GM19239 (cell line): ENCODE measurements at regions not wholly inside any gene's neighbourhood (a gene's known extent, or its start where the extent isn't known, plus 50 kb on each side); places are given as distances from the start of the nearest gene placed in this dataset.

ENCODE experiments used
- DNase-seq: peaks from one replicate; pipeline ENCODE4 v3.0.0; 2011; ENCODE audit warnings: low spot score; ENCODE audit not compliant: insufficient read length
- FAIRE-seq: peaks from 2 replicates; lab custom pipeline; 2011; peaks lifted over from hg19 to GRCh38; lab: Jason Lieb, UNC

DNA sequence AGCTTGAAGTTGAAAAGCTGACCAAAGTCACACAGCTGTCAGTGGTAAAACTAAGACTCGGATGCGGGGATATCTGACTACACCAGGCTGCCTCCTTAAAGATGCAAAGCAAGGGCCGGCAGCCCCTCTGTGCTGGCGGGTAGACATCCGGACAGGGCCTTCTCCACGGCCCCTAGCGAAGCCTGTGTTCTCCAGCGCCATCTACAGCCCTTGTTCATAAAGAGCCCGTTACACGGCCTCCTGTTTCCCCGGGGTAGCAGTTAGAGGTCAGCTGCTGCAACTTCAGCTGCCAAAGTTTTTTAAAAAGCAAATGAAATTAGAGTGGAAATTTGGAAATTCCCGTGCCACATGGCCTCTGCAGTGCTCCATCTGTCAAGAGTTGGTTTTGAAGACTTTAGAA lies 383.0 kb downstream of the TBL1XR1 start:
- peak; percentile 23 for DNase-seq

DNA sequence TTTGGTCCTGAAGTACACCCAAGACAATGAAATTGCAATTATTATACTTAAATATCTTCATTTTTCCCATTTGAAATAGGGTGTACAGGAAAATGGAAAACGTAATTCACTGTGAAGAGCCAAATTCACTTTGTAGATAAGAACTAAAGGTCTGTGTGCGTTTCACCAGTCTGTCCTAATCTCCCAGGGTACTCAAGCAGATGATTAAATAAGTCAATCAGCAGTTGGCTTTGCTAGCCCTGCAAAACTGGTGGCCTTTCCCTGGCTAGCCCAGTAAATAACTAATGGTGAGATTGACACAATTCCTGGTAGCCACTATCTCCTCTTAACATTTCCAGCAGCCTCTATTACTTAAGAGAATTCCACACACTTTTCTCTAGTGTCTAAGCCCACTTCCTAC lies 389.3 kb downstream of the TBL1XR1 start:
- no peak for DNase-seq
- FAIRE-seq = no peak

More for the DNA sequence above, 383.0 kb downstream of the TBL1XR1 start:
- FAIRE-seq = no peak

DNA sequence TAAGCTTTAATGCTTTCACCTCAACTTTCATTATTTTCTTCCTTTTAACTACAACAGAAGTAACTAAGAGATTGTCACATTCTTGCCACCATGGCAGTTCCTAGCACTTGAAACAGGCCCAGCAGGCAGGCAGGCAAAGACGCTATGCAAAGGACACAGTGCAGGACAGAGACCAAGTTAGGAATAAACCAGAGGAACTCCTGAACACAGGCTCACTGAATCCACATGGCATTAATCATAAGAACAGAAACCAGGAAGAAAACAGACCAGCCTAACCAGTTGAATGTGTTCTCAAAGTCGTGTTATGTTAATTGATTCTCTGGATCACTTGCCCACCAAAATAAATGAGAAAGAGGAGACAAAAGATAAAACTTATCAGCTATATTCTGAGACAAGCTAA lies 397.6 kb downstream of the TBL1XR1 start:
- FAIRE-seq (no peak), DNase-seq (no peak)

DNA sequence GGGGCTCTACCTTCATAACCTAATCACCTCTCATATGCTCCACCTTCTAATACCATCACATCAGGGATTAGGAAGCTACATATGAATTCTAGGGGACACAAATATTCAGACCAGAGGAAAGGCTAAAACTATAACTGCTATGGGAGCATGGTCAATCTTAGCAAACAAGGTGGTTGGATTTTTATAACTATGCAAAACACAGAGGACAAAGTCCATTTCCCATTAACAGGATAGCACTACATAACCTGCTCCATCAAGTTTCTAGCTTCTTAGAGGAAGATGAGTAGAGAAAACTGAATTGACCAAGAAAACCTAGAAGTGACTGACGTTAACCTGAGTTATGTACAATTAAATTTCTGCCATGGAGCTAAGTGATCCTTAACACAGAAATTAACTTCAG lies 398.6 kb downstream of the TBL1XR1 start:
- FAIRE-seq = no peak

DNA sequence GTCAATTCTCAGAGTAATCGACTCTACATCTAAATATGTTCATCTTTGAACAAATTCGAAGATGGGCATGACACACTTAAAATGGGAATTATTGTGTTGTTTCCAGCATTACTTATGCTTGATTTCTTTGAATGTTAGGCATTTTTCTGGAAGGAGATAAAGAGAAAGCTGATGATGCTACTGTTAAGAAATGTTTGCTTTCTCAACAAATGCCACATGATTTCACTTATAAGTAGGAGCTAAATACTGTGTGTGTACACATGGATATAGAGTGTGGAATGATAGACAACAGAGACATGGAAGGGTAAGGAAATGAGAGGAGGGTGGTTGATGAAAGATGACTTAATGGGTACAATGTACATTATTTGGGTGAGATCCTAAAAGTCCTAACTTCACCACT lies 400.9 kb downstream of the TBL1XR1 start:
- DNase-seq (no peak), FAIRE-seq (no peak)

More for the DNA sequence above, 398.6 kb downstream of the TBL1XR1 start:
- no peak for DNase-seq

DNA sequence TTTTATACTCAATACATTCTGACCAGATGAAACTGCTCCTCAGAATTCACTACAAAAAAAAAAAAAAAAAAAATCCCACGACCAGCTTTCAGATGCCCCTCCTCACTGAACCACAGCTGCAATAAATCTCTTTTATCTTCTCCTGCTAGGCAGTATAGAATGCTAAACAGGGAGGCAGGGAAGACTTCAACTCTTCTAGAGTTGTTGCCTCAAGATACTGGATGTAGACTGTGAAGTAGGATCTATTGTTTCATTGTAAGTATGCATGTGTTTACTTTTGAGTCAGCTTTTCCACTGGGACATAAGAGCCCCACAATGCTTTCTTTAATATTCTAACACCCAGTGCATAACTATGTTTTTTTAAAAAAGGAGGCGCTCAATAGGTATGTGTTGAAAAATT lies 401.4 kb downstream of the TBL1XR1 start:
- FAIRE-seq = no peak
- DNase-seq = no peak

DNA sequence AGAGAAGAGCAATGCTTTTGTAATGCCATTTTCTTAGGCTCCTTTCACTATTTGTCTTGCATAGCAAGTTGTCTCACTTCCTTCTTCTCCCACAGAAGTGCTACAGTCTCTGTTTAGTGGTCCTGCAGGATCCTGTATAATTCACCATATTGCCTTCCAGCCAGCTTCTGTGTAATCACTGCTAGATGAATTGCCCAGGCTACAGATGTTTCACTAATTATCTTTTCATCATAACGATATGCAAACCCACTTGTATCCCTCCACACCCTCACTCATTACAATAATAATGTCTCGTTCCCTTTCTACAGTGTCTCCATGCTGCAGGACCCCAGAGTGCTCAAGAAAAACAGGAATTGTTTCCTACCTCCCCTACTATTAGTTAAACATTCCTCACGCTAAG lies 402.9 kb downstream of the TBL1XR1 start:
- no peak for FAIRE-seq
- no peak for DNase-seq

DNA sequence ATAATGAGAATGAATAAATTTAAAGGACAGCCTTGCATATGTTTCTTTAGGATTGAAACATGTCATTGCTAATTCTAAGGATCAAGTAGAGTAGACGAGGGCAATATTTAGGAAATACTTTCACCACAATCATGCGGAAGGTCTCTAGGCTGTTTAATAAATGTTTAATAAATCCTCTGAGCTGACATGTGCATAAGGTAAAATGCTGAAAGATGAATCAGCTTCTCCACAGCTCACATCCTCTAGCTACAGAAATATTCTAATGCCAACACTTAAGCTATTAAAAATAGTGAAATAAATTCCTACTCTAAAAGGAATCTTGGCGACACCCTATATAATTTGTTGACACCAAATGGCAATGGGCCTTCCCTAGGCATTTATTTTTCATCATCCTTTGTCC lies 407.3 kb downstream of the TBL1XR1 start:
- FAIRE-seq (no peak), DNase-seq (no peak)

DNA sequence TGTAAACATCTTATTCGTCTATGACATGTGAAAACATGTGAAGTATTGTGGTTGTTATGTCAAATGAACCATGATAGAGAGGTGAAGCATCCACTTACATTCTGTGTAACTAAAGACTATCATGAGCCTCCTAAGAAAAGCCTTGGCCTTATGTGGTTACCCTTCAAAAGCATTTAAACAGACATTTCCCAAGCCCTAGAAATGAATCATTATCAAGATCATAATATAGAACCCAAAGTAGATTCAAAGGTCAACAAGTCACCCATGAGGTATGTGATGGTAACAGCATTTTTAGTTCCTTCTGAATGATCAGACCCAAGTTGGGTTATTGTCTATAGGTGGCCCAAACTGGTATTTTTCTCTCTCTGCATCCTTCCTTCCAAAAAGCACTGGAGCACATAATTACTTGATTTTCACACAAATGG lies 408.0 kb downstream of the TBL1XR1 start:
- DNase-seq = no peak
- FAIRE-seq = no peak

DNA sequence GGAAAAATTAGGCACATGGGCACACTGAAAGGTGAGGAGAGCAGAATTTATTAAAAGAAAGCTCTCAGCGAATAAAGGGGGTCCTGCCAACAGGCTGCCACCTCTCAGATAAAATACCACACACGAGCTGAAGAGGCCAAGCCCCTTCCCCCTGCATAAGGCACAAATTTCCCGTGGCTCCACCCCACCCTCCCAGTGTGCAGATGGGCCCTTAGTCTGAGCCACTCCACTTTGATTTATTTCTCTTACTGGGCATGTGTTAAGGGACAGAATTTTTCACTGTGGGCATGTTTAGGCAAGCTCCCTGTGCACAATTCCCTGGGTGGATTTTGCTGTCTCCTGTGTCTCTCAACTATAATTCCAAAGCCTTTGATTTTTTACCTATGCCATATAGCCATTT lies 409.8 kb downstream of the TBL1XR1 start:
- FAIRE-seq (no peak), DNase-seq (no peak)

DNA sequence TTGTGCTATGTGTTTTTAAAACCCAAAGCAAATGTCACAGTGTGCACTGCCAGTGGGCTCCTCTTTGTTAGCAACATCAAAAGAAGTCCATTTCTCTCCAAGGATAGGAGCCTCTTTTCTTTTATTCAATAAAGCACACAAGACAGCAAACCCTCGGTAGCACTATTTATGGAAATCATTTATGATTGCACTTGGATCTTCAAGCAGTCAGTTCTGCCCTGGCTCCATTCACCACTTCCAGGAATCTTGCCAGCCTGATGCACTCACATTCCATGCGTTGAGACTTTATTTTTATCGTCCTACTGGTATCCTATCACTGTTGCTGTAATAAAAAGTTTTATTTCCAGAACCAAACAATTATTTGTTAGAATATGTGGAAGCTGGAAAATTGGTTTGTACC lies 412.1 kb downstream of the TBL1XR1 start:
- FAIRE-seq = no peak
- DNase-seq = no peak

DNA sequence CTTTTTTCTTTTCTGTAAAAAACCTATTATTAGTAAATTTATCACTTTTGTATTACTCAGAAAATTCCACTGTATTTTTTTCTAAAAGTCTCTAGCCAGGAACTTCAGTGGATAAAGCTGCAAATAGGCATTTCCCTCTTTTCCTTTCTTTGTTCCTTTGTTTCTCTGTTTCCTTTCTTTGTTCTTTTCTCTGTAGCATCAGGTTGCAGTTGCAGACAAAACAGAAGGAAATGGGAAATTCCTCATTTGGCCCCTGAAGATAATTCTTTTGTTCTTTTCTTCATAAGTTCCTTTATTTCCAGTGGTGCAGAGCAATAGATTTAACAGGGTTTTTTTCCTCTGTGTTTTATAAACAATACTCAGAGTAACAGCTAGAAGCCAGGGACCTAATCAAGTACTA lies 416.5 kb downstream of the TBL1XR1 start:
- no peak for DNase-seq
- no peak for FAIRE-seq

DNA sequence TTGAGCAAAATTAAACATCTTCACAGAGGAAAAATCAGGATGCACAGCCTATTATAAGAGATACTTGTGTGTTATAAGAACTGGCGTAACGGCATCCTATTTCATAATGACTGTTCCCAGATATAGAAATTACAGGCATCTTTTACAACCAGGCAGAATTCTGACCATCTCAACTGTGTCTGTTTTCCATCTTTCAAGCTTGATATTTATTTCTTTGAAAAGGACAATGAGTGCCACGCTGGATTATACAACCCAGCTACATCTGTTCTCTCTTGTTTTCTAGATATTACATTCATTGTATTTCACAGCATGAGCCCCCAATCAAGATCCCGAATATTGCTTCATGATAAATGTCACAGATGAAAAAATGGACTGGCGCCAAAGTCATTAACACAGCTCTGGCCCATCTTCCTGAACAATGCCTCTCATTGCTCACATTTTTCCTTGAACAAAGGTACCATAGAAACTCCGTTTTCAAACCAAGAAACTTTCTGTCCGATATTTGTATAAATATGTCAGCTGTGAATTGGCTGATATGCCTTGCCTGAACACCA lies 420.6 kb downstream of the TBL1XR1 start:
- FAIRE-seq (no peak), DNase-seq (no peak)

DNA sequence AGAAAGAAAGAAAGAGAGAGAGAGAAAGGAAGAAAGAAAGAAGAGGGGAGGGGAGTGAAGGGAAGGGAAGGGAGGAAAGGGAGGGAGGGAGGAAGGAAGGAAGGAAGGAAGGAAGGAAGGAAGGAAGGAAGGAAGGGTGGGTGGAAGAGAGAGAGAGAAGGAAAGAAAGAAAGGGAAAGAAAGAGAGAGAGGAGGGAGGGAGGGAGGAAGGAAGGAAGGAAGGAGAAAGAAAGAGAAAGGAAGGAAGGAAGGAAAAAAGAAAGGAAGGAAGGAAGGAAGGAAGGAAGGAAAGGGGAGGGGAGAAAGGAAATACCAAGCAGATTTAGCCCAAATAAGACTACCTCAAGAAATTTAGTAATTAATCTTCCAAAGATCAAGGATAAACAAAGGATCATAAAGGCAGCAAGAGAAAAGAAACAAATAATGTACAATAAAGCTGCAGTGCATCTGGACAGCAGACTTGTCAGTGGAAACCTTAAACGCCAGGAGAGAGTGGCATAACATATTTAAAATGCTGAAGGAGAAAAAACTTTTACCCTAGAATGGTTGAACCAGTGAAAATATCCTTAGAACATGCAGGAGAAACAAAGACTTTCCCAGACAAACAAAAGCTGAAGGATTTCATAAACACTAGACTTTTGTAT lies 427.6 kb downstream of the TBL1XR1 start:
- FAIRE-seq = no peak

DNA sequence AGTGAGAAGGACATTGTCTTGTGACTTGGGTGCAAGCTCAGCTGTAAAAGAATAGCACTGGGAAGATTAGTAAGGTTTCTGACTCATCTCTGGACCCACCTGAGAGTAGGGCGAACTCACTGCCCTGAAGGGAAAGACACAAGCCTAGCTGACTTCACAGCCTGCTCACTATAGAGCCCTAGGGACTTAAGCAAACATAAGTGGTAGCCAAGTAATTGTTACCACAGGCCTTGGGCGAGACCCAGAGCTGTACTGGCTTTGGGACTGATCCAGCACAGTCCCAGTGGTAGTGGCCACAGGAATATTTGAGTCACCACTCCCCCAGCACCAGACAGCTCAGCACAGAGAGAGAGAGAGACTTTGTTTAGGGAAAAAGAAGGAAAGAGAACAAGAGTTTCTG lies 429.9 kb downstream of the TBL1XR1 start:
- DNase-seq (no peak), FAIRE-seq (no peak)

More for the DNA sequence above, 427.6 kb downstream of the TBL1XR1 start:
- DNase-seq = no peak

DNA sequence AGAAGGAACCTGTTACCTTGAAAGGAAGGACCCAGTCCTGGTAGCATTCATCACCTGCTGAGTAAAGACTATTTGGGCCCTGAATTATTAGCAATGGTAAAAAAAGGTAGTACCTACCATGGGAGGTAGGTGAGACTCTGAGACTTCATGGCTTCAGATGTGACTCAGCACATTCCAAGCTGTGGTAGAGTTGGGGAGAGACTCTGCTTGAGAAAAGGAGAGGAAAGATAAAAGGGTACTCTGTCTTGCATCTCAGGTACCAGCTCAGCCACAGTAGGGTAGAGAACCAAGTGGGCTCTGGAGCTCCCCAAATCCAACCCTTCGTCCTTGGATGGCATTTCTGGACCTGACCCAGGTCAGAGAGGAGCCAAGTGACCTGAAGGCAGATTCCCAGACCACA lies 430.4 kb downstream of the TBL1XR1 start:
- no peak for FAIRE-seq
- DNase-seq = no peak

DNA sequence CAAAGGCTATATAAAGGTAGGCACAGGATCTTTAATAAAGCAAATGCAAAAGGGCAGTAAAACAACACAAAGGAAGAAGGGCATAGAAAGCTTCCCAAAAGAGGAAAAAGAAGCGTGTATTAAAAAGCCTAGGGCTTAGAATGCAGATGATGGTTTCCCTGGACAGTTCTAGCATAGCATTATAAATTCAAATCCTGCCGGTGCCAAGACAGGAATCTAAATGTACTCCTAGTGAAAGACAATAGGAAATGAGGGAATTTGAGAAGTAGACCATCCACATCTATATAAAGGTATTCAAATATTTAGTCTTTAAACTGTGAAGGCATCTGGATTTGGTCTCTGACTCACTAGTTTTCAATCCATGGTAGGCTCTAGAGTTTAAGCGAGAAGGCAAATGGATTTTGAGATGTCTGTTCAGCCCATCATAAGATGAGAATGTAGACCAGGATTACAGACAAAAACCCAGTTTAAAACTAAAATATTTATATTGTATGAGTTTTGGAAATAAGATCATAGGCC lies 431.8 kb downstream of the TBL1XR1 start:
- DNase-seq (no peak), FAIRE-seq (no peak)

DNA sequence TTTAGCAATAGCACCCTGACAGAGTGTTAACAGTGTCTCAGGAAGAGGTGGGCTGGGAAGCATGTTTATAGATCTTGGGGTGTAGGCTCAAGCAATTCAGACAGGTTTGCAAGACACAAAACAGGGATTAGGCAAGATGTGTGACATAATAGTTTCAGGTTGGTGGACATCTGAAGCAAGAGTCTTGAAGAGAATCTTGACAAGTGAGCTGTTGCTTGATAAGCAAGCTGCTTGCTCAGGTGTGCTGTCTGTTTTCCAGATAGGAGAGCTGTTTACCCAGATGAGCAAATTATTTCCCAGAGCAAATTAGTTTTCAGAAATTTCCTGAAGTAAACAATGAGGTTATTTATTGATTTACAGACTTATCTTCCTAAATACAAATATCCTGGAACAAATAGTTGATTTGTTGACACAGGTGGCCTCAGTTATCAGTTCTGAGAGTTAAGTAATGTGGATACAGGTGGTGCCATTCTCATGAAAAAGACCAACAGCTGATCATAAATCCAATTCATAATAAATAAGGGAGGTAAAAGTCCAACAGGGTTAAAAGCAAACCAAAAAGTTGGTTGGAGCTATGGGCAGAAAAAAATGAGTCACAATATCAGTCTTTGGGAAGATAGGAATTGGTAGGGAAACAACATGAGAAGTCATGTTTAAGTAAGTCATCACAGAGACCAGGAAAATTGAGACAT lies 437.3 kb downstream of the TBL1XR1 start:
- DNase-seq = no peak
- FAIRE-seq = no peak

DNA sequence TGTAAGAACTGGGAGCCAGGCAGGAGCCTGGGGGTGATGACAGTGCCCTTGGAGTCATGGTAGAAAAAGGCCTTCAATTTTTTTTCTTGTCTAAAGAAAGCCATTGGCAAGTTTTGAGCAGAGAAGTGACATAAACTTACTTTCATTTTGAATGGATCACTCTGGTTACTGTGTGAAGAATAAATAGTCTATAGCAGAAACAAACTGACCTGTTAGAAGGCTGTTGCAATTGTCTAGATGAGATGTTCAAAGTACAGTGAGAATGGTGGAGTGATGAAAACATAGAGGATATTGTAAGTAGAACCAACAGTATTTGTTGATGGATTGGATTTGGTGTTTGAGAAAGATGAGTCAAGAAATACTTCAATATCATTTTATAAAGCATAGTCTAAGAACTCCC lies 439.9 kb downstream of the TBL1XR1 start:
- FAIRE-seq (peak; percentile 26), DNase-seq (no peak)

DNA sequence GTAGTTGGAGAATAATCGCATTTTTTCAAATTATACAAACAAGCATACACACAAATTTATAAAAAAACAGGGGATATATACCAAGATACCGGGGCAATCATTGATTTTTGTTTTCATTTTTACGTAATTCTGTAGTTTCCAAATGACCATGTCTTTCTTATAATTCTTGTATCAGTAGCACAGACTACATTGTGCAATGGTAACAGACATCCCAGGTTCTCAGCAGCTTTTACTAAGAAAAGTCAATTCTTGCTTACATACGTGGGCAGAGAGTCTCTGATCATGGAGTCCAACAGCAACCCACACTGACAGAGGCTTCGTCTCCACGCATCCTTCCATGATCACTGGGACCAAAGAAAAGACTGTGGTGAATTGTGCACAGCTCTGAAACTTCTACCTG lies 441.3 kb downstream of the TBL1XR1 start:
- DNase-seq = no peak
- no peak for FAIRE-seq

DNA sequence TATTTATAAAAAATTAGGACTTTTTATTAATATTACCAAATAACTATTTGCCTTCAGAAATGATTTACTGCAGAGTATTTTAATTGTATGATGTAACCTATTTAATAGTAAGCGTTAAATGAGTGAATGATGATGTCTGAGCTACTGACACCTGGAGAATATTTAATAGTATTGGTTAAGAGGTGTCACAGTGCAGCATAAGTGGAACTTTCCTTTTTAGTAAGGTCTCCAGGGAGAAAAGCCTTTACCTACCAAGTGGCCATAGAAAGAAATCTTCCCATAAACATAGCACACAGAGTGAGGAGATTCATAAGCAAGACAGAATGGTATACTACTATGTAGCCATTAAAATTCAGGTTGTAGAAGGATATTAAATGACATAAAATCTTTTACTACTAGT lies 441.7 kb downstream of the TBL1XR1 start:
- DNase-seq (no peak), FAIRE-seq (no peak)

DNA sequence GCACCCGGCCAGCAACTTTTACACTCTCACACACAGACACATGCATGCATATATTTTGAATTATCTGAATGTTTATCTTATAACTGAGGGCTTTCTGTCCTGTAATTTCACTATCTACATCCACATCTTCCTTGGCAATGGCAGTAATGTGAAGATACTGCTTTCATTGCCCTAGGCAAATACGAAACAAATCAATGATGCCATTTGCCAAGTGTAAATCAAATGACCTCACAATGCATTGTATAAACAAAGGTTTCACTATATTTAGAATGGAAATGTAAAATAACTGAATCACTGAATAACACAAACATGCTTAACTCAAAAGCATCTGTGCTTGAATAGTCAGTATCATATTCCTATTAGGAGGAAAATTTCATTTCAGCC lies 455.6 kb downstream of the TBL1XR1 start:
- FAIRE-seq (no peak), DNase-seq (no peak)
